DMS 273 treated with DMSO at 0.1 percent for 48 hours (cell line): ENCODE measurements at regions not wholly inside any gene's neighbourhood (a gene's known extent, or its start where the extent isn't known, plus 50 kb on each side); places are given as distances from the start of the nearest gene placed in this dataset.
"Not testable (repeated sequence)": the region's sequence is repeated elsewhere in the genome, so short reads cannot be mapped to it uniquely, and the experiment has no call there.

ENCODE experiments used
- DNase-seq: peaks from one replicate; lab custom pipeline; 2025; lab: John Stamatoyannopoulos, UW

- DNase-seq: no peak
Observed at GRCh38 chr5:82493221-82493620, 215.1 kb upstream of the RPS23 start.

GRCh38 chr5:82491397-82491796 is 213.2 kb upstream of the RPS23 start:
- no peak for DNase-seq

GRCh38 chr5:82489683-82490082 is 211.5 kb upstream of the RPS23 start:
- no peak for DNase-seq

GRCh38 chr5:82487131-82487530 is 209.0 kb upstream of the RPS23 start:
- DNase-seq: no peak

- no peak for DNase-seq
Observed at GRCh38 chr5:82480331-82480730, 202.2 kb upstream of the RPS23 start.

GRCh38 chr5:82476155-82476554 is 198.0 kb upstream of the RPS23 start:
- DNase-seq: no peak

GRCh38 chr5:82473262-82473661 is 195.1 kb upstream of the RPS23 start:
- no peak for DNase-seq

- no peak for DNase-seq
Observed at GRCh38 chr5:82470185-82470994, 192.2 kb upstream of the RPS23 start.

- DNase-seq: no peak
Observed at GRCh38 chr5:82466986-82467561, 188.9 kb upstream of the RPS23 start.

- DNase-seq: no peak
Observed at GRCh38 chr5:82465235-82465634, 187.1 kb upstream of the RPS23 start.

- DNase-seq: no peak
Observed at GRCh38 chr5:82459626-82460025, 181.5 kb upstream of the RPS23 start.

GRCh38 chr5:82455317-82455716 is 177.2 kb upstream of the RPS23 start:
- DNase-seq: not testable (repeated sequence)

- DNase-seq: no peak
Observed at GRCh38 chr5:82448374-82448773, 170.2 kb upstream of the RPS23 start.

- DNase-seq: no peak
Observed at GRCh38 chr5:82447913-82448312, 169.8 kb upstream of the RPS23 start.

GRCh38 chr5:82446809-82447208 is 168.7 kb upstream of the RPS23 start:
- DNase-seq: no peak

GRCh38 chr5:82445726-82446335 is 167.7 kb upstream of the RPS23 start:
- no peak for DNase-seq

- no peak for DNase-seq
Observed at GRCh38 chr5:82439750-82440445, 161.7 kb upstream of the RPS23 start.

- DNase-seq: not testable (repeated sequence)
Observed at GRCh38 chr5:82437565-82437964, 159.4 kb upstream of the RPS23 start.

GRCh38 chr5:82436291-82436690 is 158.1 kb upstream of the RPS23 start:
- DNase-seq: no peak

GRCh38 chr5:82434696-82435660 is 156.8 kb upstream of the RPS23 start:
- DNase-seq: not testable (repeated sequence)

- no peak for DNase-seq
Observed at GRCh38 chr5:82426464-82427154, 148.5 kb upstream of the RPS23 start.
